ENCODE measurements at regions not wholly inside any gene's neighbourhood (a gene's known extent, or its start where the extent isn't known, plus 50 kb on each side); places are given as distances from the start of the nearest gene placed in this dataset.
A peak's percentile ranks its signal among the peaks of the same experiment; 100 is the strongest.

DNA sequence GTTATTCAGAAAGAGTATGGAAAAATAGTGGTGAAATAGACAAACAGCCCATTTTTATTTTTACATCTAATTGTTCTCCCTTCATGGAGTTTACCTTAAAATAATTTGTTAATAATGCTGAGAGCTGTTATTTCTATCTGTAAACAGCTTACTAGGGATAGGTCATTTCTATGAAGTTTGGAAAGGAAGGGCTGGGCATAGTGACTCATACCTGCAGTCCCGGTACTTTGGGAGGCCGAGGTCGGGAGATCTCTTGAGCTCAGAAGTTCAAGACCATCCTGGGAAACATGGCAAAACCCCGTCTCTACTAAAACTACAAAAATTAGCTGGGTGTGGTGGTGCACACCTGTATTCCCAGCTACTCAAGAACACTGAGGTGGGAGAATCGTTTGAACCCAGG, 624.3 kb upstream of the LMCD1 start:
- in situ Hi-C loops (cut with HindIII; ENCODE audit: low pct_ligation_motif_present, low pct_unique_long_range_greater_than_20kb, low sequenced_read_pairs) = no loop called here
- no peak for DNase-seq

DNA sequence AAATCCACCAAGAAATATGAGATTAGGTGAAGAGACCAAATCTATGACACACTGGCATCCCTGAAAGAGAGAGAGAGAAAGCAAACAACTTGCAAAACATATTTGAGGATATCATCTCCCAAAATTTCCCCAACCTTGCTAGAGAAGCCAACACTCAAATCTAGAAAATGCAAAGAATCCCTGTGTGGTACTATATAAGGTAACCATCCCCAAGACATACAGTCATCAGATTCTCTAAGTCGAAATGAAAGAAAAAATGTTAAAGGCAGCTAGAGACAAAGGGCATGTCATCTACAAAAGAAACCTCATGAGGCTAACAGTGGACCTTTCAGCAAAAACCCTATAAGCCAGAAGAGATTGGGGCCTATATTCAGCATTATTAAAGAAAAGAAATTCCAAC, 622.1 kb upstream of the LMCD1 start:
- DNase-seq = no peak
- in situ Hi-C loops (cut with HindIII; ENCODE audit: low pct_ligation_motif_present, low pct_unique_long_range_greater_than_20kb, low sequenced_read_pairs) = no loop called here

DNA sequence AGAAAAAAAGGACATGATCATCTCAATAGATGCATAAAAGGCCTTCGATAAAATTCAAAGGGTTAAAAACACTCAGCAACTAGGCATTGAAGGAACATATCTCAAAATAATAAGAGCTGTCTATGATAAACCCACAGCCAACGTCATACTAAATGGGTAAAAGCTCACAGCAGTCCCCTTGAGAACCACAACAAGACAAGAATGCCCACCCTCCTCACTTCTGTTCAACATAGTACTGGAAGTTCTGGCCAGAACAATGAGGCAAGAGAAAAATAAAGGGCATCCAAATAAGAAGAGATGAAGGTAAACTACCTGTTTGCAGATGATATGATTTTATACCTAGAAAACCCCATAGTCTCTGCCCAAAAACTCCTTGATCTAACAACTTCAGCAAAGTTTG, 619.7 kb upstream of the LMCD1 start:
- no peak for DNase-seq
- in situ Hi-C loops (cut with HindIII; ENCODE audit: low pct_ligation_motif_present, low pct_unique_long_range_greater_than_20kb, low sequenced_read_pairs) = no loop called here

DNA sequence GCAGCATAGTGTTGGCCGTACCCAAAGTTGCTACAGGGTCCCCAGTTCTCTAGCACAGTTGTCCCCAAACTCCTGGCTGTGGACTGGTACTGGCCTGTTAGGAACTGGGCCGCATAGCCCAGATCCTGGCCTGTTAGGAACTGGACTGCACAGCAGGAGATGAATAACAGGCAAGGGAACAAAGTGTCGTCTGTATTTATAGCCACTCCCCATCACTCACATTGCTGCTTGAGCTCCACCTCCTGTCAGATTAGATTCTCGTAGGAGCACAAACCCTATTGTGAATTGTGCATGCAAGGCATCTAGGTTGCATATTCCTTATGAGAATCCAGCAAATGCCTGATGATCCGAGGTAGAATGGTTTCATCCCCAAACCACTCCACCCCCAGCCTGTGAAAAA, 604.0 kb upstream of the LMCD1 start:
- in situ Hi-C loops (cut with HindIII; ENCODE audit: low pct_ligation_motif_present, low pct_unique_long_range_greater_than_20kb, low sequenced_read_pairs) = no loop called here
- DNase-seq = no peak

DNA sequence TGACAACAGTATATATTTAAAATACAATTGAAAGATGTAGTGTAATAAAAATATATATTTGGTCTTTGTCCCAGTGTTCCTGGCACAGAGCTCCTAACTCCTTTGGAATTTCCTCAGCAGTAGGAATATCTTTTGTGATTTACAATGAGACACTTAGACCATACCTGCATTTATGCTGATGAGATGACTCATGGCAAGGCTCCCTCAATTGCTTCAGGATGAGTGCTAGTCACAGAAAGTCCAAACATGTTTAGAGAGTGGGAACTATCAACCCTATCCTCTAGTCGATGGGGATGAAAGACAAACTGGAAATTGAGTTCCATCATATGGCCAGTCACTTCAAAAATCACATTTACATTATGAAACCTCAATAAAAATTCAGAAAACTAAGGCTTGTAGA, 588.3 kb upstream of the LMCD1 start:
- DNase-seq = no peak
- in situ Hi-C loops (cut with HindIII; ENCODE audit: low pct_ligation_motif_present, low pct_unique_long_range_greater_than_20kb, low sequenced_read_pairs) = no loop called here

DNA sequence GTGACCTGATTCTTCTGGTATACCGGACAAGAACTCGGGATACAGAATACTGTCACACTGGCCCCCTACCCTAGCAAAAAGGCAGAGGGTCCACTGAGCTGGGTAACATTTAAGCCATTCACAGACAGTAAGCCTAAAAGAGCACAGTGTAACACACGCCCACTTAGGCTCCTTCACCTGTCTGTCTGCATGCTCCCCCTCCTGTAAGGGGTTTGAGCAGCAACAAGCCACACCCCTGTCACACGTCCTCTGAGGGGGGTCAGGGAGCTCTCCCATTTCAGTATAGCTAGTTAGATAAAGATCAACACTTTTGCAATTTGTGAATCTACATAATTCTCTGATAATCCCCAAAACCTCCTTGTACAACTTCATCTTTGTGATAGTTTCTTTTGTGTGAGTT, 586.3 kb upstream of the LMCD1 start:
- in situ Hi-C loops (cut with HindIII; ENCODE audit: low pct_ligation_motif_present, low pct_unique_long_range_greater_than_20kb, low sequenced_read_pairs) = no loop called here
- no peak for DNase-seq

DNA sequence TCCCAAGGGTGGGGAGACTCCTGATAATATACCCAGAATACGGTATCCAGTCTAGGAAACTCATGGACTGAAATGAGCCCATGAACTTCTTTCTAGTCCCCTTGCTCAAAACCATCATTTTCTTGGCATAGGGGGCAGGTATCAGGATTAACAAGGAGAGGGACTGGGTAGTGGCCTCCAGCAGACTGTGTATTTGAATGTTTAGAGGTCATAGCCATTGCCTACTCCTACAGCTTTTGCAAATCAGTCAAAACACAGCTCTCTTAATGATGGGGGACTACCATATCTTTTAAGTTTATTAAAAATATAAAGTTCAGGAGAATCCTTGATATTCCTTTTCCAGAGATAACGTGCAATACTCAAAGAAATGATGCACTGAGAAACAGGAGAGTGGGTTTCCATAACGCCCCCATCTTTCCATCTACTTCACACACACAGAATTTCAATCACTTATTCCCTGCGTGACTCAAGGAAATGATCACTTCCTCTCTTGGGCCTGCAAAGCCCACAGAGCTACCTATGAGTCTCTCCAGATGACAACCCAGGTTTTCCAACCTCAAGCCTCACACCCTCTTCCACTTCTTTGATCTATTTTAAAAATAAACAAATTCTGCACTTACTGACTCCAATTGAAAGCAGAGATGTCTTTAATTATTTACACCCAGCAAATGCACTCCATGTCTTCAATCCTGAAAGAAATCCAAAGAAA, 584.0 kb upstream of the LMCD1 start:
- in situ Hi-C loops (cut with HindIII; ENCODE audit: low pct_ligation_motif_present, low pct_unique_long_range_greater_than_20kb, low sequenced_read_pairs) = no loop called here

DNA sequence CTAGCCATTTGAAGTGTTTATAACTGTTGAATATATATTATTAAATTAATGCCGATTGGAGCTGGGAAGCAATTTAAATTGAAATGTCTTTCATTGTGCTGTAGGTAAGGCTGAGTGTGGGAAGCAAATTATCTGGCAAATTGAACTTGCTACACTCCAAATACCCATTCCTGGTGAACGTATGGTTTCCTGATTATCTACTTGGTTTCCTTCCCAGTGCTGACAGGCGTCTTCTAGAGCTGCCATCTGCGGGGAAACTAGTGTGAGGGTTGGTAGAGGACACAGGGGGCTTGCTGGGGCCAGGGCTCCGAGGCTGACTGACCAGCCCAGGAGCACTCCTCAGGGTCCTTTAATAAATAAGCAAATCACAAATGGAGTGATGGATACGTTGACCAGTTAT, 581.4 kb upstream of the LMCD1 start:
- in situ Hi-C loops (cut with HindIII; ENCODE audit: low pct_ligation_motif_present, low pct_unique_long_range_greater_than_20kb, low sequenced_read_pairs) = no loop called here
- no peak for DNase-seq

More for the DNA sequence above, 584.0 kb upstream of the LMCD1 start:
- no peak for DNase-seq

DNA sequence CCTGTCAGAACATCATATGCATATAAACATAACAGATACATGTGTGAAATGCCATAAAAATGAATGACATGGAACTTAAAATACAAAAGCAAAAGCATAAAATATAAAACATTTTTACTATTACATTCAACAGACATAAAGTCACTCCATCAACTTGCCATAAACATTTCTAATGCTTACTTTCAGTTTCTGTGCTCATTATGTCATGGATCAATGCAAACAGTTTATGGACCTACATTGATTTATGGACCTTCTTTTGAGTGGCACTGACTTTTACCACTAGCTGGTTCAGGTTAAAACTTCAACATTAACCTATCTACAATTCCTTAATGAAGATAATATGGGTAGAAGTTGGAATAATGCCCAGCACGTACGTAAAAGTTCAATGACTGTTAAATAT, 577.4 kb upstream of the LMCD1 start:
- DNase-seq = no peak
- in situ Hi-C loops (cut with HindIII; ENCODE audit: low pct_ligation_motif_present, low pct_unique_long_range_greater_than_20kb, low sequenced_read_pairs) = no loop called here

DNA sequence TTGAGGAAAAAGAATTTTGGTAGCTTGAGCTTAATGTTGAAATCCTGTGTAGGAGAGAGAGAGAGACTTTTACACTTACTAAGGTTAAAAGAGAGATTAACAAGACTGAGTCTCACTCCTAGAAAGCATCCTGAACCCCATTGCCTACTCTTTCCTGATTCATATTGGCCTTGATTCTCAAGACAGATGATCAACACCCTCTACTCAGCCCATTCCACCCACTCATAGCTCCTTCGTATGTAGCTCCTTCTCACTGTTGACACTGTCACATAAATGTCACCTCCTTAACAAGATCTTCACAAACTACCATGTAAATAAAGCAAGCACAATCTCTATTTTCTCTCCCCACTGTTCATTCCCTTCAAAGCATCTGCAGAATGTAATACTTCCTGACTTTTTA, 574.6 kb upstream of the LMCD1 start:
- in situ Hi-C loops (cut with HindIII; ENCODE audit: low pct_ligation_motif_present, low pct_unique_long_range_greater_than_20kb, low sequenced_read_pairs) = no loop called here
- DNase-seq = no peak

DNA sequence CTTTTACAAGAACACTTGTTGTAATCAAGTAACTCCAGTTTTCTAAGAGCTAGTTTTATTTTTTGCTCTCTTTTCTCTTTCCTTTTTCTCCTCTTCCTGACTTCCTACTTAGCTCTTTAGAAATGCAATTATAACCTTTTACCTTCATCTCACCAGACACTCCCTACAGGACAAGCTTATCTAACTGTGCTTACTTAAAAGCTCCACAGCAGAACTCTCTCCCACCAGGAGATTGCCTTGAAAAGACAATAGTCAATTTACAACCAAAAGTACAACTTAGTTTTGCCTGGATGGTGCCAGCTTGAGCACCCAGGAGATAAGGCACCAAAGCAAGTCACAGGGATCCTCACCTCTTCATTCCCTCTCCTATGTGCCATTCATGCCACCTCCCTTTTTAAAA, 573.8 kb upstream of the LMCD1 start:
- in situ Hi-C loops (cut with HindIII; ENCODE audit: low pct_ligation_motif_present, low pct_unique_long_range_greater_than_20kb, low sequenced_read_pairs) = no loop called here
- DNase-seq = no peak

DNA sequence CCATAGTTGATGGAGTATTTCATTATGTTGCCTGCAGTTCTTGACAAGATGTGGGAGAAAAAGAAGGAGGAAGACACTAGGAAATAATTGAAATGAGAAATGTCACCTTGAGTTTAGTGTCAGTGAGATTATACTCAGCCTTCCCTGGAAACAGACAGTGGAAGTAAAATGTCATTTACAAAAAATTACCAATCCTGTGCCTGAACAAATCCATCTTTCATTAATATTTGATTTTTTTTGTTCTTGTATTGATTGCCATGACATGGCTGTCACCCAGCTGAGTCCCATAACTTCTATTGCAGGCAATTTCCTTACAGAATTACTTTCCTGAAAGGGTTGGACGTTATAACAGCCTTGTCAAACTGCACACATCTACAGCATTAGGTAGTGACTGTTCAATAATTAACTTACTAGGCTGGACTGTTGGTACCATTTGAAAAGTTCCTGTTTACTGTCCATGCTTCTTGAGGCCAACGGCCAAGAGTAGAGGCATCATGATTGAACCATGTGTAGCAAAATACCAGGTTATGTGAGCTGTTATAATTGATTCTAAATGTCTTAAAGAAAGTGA, 572.2 kb upstream of the LMCD1 start:
- DNase-seq = no peak
- in situ Hi-C loops (cut with HindIII; ENCODE audit: low pct_ligation_motif_present, low pct_unique_long_range_greater_than_20kb, low sequenced_read_pairs) = no loop called here

DNA sequence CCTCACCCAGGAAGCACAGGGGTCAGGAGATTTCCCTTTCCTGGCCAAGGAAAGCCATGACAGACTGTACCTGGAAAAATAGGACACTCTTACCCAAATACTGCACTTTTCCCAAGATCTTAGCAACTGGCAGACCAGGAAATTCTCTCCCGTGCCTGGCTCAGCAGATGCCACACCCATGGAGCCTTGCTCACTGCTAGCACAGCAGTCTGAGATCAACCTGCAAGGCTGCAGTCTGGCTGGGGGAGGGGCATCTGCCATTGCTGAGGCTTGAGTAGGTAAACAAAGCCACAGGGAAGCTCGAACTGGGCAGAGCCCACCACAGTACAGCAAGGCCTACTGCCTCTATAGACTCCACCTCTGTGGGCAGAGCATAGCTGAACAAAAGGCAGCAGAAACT, 567.3 kb upstream of the LMCD1 start:
- in situ Hi-C loops (cut with HindIII; ENCODE audit: low pct_ligation_motif_present, low pct_unique_long_range_greater_than_20kb, low sequenced_read_pairs) = no loop called here
- no peak for DNase-seq

DNA sequence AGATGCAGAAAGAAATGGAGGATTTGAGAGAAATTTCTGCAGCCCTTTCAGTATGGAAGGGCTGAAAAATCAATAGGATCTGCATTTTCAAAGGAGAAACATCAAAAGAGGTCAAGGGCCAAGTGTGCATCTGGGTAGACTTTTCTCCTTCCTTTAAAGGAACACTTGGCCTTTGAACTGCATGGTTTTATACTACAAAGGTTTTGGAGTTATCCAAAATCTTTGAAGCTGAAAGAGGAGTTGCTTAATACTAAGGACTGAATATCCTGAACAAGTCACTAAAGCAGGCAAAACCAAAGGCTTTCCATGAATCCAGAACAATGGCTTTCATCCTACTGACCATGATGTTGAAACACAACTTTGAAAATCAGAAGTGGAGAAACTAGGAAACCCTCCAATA, 553.7 kb upstream of the LMCD1 start:
- in situ Hi-C loops (cut with HindIII; ENCODE audit: low pct_ligation_motif_present, low pct_unique_long_range_greater_than_20kb, low sequenced_read_pairs) = no loop called here

DNA sequence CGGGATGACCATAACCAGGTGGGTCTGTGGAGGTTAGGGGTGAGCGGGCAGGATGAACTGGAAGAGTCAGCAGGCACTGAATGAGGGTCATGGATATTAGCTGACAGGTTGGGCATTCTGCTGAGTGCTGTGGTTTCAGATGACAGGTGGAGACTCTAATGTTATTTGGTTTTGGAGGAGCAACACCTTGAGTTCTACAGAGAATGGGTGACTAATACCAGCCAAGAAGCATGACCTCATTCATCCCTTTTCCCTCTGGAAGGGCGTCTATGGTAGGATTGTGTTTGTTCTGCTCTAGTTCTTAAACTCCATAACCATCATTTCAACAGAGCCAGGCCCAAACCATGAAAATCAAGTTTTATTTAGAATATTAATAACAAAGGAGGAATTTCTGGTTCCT, 550.7 kb upstream of the LMCD1 start:
- no peak for DNase-seq
- in situ Hi-C loops (cut with HindIII; ENCODE audit: low pct_ligation_motif_present, low pct_unique_long_range_greater_than_20kb, low sequenced_read_pairs) = no loop called here

More for the DNA sequence above, 553.7 kb upstream of the LMCD1 start:
- no peak for DNase-seq

DNA sequence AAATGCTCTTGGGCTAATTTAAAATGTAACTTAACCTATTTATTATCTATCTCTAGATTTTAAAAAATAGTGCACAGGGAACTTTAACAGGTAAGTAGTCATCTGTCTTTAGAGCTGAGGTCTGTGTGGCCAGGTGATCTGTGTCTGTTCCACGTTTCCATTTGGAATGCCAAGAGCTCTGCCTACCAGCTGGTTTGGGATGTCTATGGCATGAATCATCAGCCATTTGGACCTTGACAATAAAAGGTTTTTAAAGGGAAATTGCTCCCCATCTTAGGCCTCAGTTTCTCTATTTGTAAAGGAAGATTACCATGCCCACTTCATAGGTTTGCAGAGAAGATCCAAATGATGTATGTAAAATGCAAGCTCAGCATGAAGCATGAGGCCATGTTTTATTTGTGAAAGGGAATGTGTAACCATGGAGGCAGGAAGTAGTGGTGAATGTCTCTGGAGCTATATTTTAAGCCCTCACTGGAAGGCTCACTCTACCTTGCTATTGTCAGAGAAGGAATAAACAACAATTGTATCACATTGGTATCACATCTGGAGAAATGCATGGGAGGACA, 548.1 kb upstream of the LMCD1 start:
- peak; percentile 26 for DNase-seq
- in situ Hi-C loops (cut with HindIII; ENCODE audit: low pct_ligation_motif_present, low pct_unique_long_range_greater_than_20kb, low sequenced_read_pairs) = no loop called here

DNA sequence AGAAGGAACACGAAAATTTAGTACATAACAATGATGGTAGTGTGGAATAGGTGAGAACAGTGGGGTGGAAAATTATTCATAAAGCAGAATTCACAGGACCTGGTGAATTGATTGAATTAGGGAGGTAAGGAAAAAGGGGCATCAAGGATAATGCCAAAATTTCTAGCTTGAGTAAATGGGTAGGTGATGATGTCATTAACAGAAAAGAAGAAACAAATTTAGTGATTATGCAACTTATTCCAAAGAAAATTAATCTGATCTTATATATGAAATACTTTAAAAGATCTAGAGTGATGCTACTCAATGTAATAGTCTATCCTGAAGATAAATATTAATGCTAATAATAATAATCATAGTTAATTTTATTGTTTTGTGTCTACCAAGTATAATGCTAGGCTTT, 544.6 kb upstream of the LMCD1 start:
- in situ Hi-C loops (cut with HindIII; ENCODE audit: low pct_ligation_motif_present, low pct_unique_long_range_greater_than_20kb, low sequenced_read_pairs) = no loop called here
- no peak for DNase-seq

DNA sequence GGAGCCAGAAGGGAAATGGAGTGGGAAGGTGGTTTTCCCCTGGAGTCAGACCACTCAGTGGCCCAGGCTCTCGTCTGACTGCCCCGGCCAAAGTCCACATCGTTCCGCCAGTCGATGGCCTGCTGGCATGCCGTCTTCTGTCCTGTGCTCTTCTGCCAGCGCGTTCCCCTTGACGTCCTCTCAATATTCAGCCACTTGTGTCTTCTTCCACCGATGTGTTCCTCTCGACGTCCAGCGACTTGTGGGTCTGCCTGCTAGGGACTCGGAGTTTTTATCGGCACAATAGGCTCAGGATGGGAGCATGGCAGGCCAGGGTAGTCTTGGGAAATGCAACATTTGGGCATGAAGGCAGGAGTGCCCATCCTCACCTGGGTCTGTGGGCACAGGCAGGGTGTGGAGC, 542.5 kb upstream of the LMCD1 start:
- no peak for DNase-seq
- in situ Hi-C loops (cut with HindIII; ENCODE audit: low pct_ligation_motif_present, low pct_unique_long_range_greater_than_20kb, low sequenced_read_pairs) = no loop called here

DNA sequence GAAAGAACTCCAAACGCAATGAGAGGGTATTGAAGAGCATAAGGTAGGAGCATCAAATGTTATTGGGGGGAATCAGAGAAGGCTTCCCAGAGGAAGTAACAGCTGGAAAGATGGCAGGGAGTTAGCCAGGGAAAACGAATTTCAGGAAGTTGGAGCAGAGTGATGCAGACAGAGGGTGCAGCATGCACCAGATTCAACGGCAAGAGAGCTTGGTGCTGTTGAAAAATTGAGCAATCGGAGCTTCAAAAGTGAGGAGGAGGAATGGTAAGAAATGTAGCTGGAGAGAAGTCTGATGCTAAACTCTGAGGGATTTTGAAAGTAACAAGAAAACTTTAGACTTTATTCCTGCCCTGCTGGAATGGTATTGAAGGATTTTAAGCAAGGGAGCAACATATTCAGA, 541.0 kb upstream of the LMCD1 start:
- in situ Hi-C loops (cut with HindIII; ENCODE audit: low pct_ligation_motif_present, low pct_unique_long_range_greater_than_20kb, low sequenced_read_pairs) = no loop called here
- no peak for DNase-seq

DNA sequence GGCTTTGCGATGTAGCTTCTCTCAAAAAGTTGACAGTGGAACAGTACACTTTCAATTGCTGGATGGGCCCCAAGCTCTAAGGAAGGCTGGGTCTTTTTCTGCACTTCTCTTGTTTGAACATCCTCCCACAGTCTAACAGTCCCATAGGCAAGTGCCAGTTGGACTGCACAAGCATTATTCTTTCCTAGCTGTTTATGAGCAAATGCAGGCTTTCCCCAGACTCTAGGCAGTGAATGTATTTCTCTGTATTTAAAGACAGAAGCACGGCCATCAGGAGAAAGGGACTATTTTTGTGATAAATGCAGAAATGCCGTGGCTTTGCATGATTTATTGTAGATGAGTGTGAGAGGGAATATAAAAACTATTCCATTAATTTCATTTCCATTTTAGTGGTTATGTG, 539.3 kb upstream of the LMCD1 start:
- in situ Hi-C loops (cut with HindIII; ENCODE audit: low pct_ligation_motif_present, low pct_unique_long_range_greater_than_20kb, low sequenced_read_pairs) = no loop called here
- DNase-seq = no peak

Data from ACHN (cell line).